ENCODE measurements at regions not wholly inside any gene's neighbourhood (a gene's known extent, or its start where the extent isn't known, plus 50 kb on each side); places are given as distances from the start of the nearest gene placed in this dataset.

DNA sequence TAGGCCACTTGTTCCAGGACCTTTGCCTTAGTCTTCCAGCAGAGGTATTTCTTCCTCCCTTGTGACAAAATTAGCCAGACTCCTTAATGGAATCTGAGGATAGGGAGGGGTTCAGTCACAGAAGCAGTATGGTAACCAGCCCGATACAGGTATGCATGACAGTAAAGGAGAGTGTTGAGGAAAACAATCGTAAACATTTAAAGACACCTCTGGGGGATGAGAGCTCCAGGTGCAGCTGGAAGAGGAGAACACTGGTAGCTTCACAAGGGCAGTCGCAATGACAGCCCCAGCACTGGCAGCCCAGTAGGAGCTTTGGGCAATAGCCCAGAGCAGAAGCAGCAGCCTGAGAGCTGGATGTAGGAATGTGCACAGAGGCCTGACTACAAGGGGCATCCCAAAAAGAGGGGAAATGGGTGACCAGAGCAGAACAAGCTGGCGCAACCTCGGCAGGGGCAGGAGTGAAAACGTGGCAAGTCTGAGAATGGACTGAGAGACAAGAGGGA is 344.9 kb upstream of the JAG1 start:
- TF ChIP-seq, protein P1, sequence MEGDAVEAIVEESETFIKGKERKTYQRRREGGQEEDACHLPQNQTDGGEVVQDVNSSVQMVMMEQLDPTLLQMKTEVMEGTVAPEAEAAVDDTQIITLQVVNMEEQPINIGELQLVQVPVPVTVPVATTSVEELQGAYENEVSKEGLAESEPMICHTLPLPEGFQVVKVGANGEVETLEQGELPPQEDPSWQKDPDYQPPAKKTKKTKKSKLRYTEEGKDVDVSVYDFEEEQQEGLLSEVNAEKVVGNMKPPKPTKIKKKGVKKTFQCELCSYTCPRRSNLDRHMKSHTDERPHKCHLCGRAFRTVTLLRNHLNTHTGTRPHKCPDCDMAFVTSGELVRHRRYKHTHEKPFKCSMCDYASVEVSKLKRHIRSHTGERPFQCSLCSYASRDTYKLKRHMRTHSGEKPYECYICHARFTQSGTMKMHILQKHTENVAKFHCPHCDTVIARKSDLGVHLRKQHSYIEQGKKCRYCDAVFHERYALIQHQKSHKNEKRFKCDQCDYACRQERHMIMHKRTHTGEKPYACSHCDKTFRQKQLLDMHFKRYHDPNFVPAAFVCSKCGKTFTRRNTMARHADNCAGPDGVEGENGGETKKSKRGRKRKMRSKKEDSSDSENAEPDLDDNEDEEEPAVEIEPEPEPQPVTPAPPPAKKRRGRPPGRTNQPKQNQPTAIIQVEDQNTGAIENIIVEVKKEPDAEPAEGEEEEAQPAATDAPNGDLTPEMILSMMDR (conservative IDR thresholded peaks at IDR 0.05; ENCODE audit: low read length) = no peak
- TF ChIP-seq EZH2phosphoT487 (IDR thresholded peaks at IDR 0.05; ENCODE audit: borderline replicate concordance, low read depth, low read length) = no peak
